HCT116 (cell line): ENCODE measurements at regions not wholly inside any gene's neighbourhood (a gene's known extent, or its start where the extent isn't known, plus 50 kb on each side); places are given as distances from the start of the nearest gene placed in this dataset.

Source experiments
- ATAC-seq: fragments of 200-7000 bp; cut with Tn5 transposase; 2 replicates; pipeline ENCODE4 v1.9.1; 2020; ENCODE audit warnings: mild to moderate bottlenecking, moderate library complexity
- BruUV-seq: library from RNA; stranded (reverse); fragments of 400-500 nt; replicated peaks from 2 replicates; lab custom pipeline; 2021; lab: Mats Ljungman, UMichigan
- CTCF ChIA-PET: fragments of 300-600 bp; sonication (Branson Sonifier 250); formaldehyde crosslinking; loops from one replicate; lab custom pipeline; 2021; ENCODE audit warnings: antibody characterized with exemption; lab: Charles Lee
- POLR2A ChIA-PET: fragments of 300-600, 350-600 bp; sonication (Branson Sonifier 250); formaldehyde crosslinking; loops from one replicate; lab custom pipeline; 2021; ENCODE audit warnings: antibody characterized with exemption; lab: Charles Lee
- RAD21 ChIA-PET, 2 experiments: fragments of 300-600 bp; sonication (Branson Sonifier 250); formaldehyde crosslinking; loops; one replicate each; lab custom pipeline; 2023; ENCODE audit warnings: low total read pairs in 2 of 2; ENCODE audit not compliant: uncharacterized antibody in 2 of 2, unreplicated experiment in 2 of 2, low non-redundant PET in 1 of 2; lab: Charles Lee
- DNase-seq: peaks from one replicate; pipeline ENCODE4 v3.0.0-alpha.2; 2010; ENCODE audit warnings: low read depth, low spot score
- H2AFZ ChIP-seq: fragments of 200-600 bp; shearing (Covaris generic), sonication (generic); 2 replicates; pipeline ENCODE4 v1.6.1; 2017; ENCODE audit warnings: low read depth, mixed run types, mixed read lengths, antibody characterized with exemption, low read length; ENCODE audit not compliant: poor library complexity, severe bottlenecking
- H3K27ac ChIP-seq: 2 replicates; pipeline ENCODE4 v1.5.1; 2012; ENCODE audit warnings: low read depth, low read length
- H3K27me3 ChIP-seq: fragments of 200-600 bp; sonication (generic); 2 replicates; pipeline ENCODE4 v1.6.1; 2016; ENCODE audit warnings: mixed run types, low read length, mixed read lengths; ENCODE audit not compliant: insufficient read depth
- H3K36me3 ChIP-seq, 2 experiments: fragments of 200-500 bp in 1 of 2; fragments of 200-600 bp in 1 of 2; sonication (Bioruptor generic) in 1 of 2; sonication (generic) in 1 of 2; 2 replicates each; pipeline versions ENCODE4 v1.5.1 to v1.6.1; 2014 to 2016; ENCODE audit warnings: low read length in 2 of 2, inconsistent platforms in 1 of 2, mixed read lengths in 1 of 2, mixed run types in 1 of 2; ENCODE audit not compliant: insufficient read depth in 2 of 2, control insufficient read depth in 1 of 2
- H3K4me1 ChIP-seq, 2 experiments: fragments of 200-600 bp in 1 of 2; sonication (generic) in 1 of 2; 2 replicates each; pipeline versions ENCODE4 v1.5.1 to v1.6.1; 2012 to 2017; ENCODE audit warnings: low read length in 2 of 2, inconsistent platforms in 1 of 2, mild to moderate bottlenecking in 1 of 2, mixed read lengths in 1 of 2, mixed run types in 1 of 2, moderate library complexity in 1 of 2; ENCODE audit not compliant: insufficient read depth in 2 of 2, control insufficient read depth in 1 of 2
- H3K4me2 ChIP-seq: fragments of 200-600 bp; sonication (generic); 2 replicates; pipeline ENCODE4 v1.6.1; 2017; ENCODE audit warnings: mixed run types, low read length, mixed read lengths
- H3K4me3 ChIP-seq, 2 experiments: fragments of 200-600 bp in 1 of 2; sonication (generic) in 1 of 2; replicated peaks in 1 of 2; 2 replicates each; pipeline ENCODE4 v1.5.1; 2011 to 2016; ENCODE audit warnings: low read length in 2 of 2, control low read depth in 1 of 2, low read depth in 1 of 2, mild to moderate bottlenecking in 1 of 2, mixed read lengths in 1 of 2, mixed run types in 1 of 2
- H3K79me2 ChIP-seq: fragments of 200-600 bp; sonication (generic); 2 replicates; pipeline ENCODE4 v1.6.1; 2017; ENCODE audit warnings: mild to moderate bottlenecking, mixed run types, low read length, moderate library complexity, mixed read lengths; ENCODE audit not compliant: insufficient read depth
- H3K9ac ChIP-seq: fragments of 200-600 bp; sonication (generic); 2 replicates; pipeline ENCODE4 v1.6.1; 2016; ENCODE audit warnings: low read length, mixed read lengths
- H3K9me2 ChIP-seq: fragments of 200-600 bp; sonication (generic), shearing (Covaris generic); 2 replicates; pipeline ENCODE4 v1.6.1; 2017; ENCODE audit warnings: mixed run types, mild to moderate bottlenecking, moderate library complexity; ENCODE audit not compliant: insufficient read depth
- H3K9me3 ChIP-seq, 2 experiments: fragments of 200-500 bp in 1 of 2; fragments of 200-600 bp in 1 of 2; sonication (Bioruptor generic) in 1 of 2; sonication (generic) in 1 of 2; 2 replicates each; pipeline ENCODE4 v1.6.1; 2014 to 2017; ENCODE audit warnings: low read length in 2 of 2, mixed read lengths in 2 of 2, inconsistent platforms in 1 of 2, low read depth in 1 of 2, mild to moderate bottlenecking in 1 of 2, mixed run types in 1 of 2, moderate library complexity in 1 of 2; ENCODE audit not compliant: control insufficient read depth in 1 of 2, insufficient read depth in 1 of 2
- H4K20me1 ChIP-seq: fragments of 200-600 bp; sonication (generic), shearing (Covaris generic); 2 replicates; pipeline ENCODE4 v1.6.1; 2017; ENCODE audit warnings: mixed run types, mild to moderate bottlenecking, moderate library complexity; ENCODE audit not compliant: insufficient read depth
- ATF3 ChIP-seq: IDR thresholded peaks from 2 replicates; pipeline ENCODE4 v1.6.1; 2012
- CBX3 ChIP-seq: IDR thresholded peaks from 2 replicates; pipeline ENCODE4 v1.6.1; 2012; ENCODE audit warnings: low read depth
- CTCF ChIP-seq, 3 experiments: fragments of 200-600 bp in 1 of 3; sonication (generic) in 1 of 3; IDR thresholded peaks in 2 of 3; conservative IDR thresholded peaks in 1 of 3; 2 replicates each; pipeline ENCODE4 v1.5.1; 2012 to 2017; ENCODE audit warnings: low read depth in 2 of 3, low read length in 2 of 3, antibody characterized with exemption in 1 of 3, borderline replicate concordance in 1 of 3, control low read depth in 1 of 3, mild to moderate bottlenecking in 1 of 3, mixed read lengths in 1 of 3, mixed run types in 1 of 3, moderate library complexity in 1 of 3; ENCODE audit not compliant: insufficient read depth in 1 of 3
- FOSL1 ChIP-seq: IDR thresholded peaks from 2 replicates; pipeline ENCODE4 v1.6.1; 2012; ENCODE audit warnings: low read depth
- RAD21 ChIP-seq: IDR thresholded peaks from 2 replicates; pipeline ENCODE4 v1.6.1; 2012; ENCODE audit warnings: low read depth, mild to moderate bottlenecking
- SIN3A ChIP-seq: IDR thresholded peaks from 2 replicates; pipeline ENCODE4 v1.6.1; 2012; ENCODE audit warnings: low read depth
- SP1 ChIP-seq: IDR thresholded peaks from 2 replicates; pipeline ENCODE4 v1.6.1; 2012; ENCODE audit warnings: low read depth
- SRF ChIP-seq: IDR thresholded peaks from 2 replicates; pipeline ENCODE4 v1.6.1; 2012; ENCODE audit warnings: low read depth
- YY1 ChIP-seq: IDR thresholded peaks from 2 replicates; pipeline ENCODE4 v1.6.1; 2011; ENCODE audit warnings: low read length, low read depth, moderate library complexity, mild to moderate bottlenecking; ENCODE audit not compliant: insufficient replicate concordance; ENCODE audit errors: extremely low read depth
- ZNF274 ChIP-seq: fragments of 200-500 bp; sonication (Bioruptor generic); IDR thresholded peaks from 2 replicates; pipeline ENCODE4 v1.6.1; 2014; ENCODE audit warnings: mild to moderate bottlenecking, low read depth, low read length, inconsistent platforms
- intact Hi-C: fragments of 100-400 bp; cut with micrococcal nuclease; formaldehyde crosslinking; loops from 2 replicates; pipeline ENCODE4 v1.10.0; 2022
- TF ChIP-seq, protein P1 (sequence below): IDR thresholded peaks from 2 replicates; pipeline ENCODE4 v1.6.1; 2012

DNA sequence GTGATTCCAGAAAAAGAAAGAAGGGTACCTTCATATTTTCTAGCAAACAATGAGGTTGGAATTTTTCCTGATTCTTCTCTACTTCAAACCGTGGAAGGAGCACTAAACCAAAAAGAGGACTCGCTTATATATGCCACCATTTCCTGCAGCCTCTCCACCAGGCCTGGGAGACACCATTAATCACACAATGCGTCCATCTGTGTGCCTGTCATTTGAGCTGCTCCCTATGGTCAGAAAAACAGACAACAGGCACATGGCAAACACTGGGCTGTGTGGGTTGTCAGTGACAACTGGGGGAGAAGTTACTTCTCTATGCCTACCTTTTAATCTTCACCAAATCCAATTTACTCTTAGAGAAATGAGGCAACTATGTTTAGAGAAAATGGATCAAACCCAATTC is 71.9 kb downstream of the NR2F2 start:
- TF ChIP-seq ZNF274: no peak
- TF ChIP-seq ATF3: no peak
- no peak for TF ChIP-seq SRF
- no peak for TF ChIP-seq CTCF (IDR thresholded peaks at IDR 0.05 in 2 of 3, conservative IDR thresholded peaks at IDR 0.05 in 1 of 3; ENCODE audit: borderline replicate concordance in 1 of 3, insufficient read depth in 1 of 3, low read depth in 2 of 3, low read length in 2 of 3)
- no peak for TF ChIP-seq RAD21
- TF ChIP-seq YY1: no peak
- no peak for TF ChIP-seq CBX3
- no peak for TF ChIP-seq SIN3A
- TF ChIP-seq, protein P1, sequence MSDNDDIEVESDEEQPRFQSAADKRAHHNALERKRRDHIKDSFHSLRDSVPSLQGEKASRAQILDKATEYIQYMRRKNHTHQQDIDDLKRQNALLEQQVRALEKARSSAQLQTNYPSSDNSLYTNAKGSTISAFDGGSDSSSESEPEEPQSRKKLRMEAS: no peak
- no peak for TF ChIP-seq FOSL1
- no peak for TF ChIP-seq SP1
- no peak for DNase-seq
- no peak overlapping the region for H3K4me2 ChIP-seq
- no peak overlapping the region for H3K27ac ChIP-seq
- H3K9ac ChIP-seq: no peak overlapping the region
- H3K4me1 ChIP-seq: no peaks in the 10 kb centered on the region
- CTCF ChIA-PET: no interaction called here
- no peak overlapping the region for H3K4me3 ChIP-seq
- intact Hi-C loops: no loop called here
- RAD21 ChIA-PET: no interaction called here
- H3K27me3 ChIP-seq: no peaks in the 10 kb centered on the region
- H3K36me3 ChIP-seq: no peaks in the 10 kb centered on the region
- no peak overlapping the region for H2AFZ ChIP-seq
- H3K9me2 ChIP-seq: no peaks in the 10 kb centered on the region
- POLR2A ChIA-PET: no interaction called here
- no TSS peak for BruUV-seq
- no peaks in the 10 kb centered on the region for H4K20me1 ChIP-seq
- no peaks in the 10 kb centered on the region for H3K9me3 ChIP-seq
- H3K79me2 ChIP-seq: no peaks in the 10 kb centered on the region
- no peak for ATAC-seq
